GM23338 (cell line): ENCODE measurements at regions not wholly inside any gene's neighbourhood (a gene's known extent, or its start where the extent isn't known, plus 50 kb on each side); places are given as distances from the start of the nearest gene placed in this dataset.

Experiments used
- ATAC-seq: fragments of 200-7000 bp; cut with Tn5 transposase; 3 replicates; pipeline ENCODE4 v1.9.1; 2020
- DNase-seq: peaks from one replicate; pipeline ENCODE4 v3.0.0-alpha.2; 2015; ENCODE audit warnings: low spot score
- H2AFZ ChIP-seq: fragments of 200-600 bp; sonication (generic); 2 replicates; pipeline ENCODE4 v1.8.0; 2016; ENCODE audit warnings: antibody characterized with exemption, mild to moderate bottlenecking, moderate library complexity
- H3F3A ChIP-seq: fragments of 200-600 bp; sonication (generic); replicated peaks from 2 replicates; pipeline ENCODE4 v1.8.0; 2017; ENCODE audit warnings: antibody characterized with exemption, mixed run types, low read depth
- H3K27ac ChIP-seq: fragments of 200-600 bp; sonication (generic); 2 replicates; pipeline ENCODE4 v1.6.1; 2016; ENCODE audit warnings: low read depth
- H3K27me3 ChIP-seq: fragments of 200-600 bp; sonication (generic); 2 replicates; pipeline ENCODE4 v1.8.0; 2016; ENCODE audit warnings: mild to moderate bottlenecking, mixed run types, moderate library complexity; ENCODE audit not compliant: insufficient read depth
- H3K36me3 ChIP-seq: fragments of 200-600 bp; sonication (generic); 2 replicates; pipeline ENCODE4 v1.8.0; 2016; ENCODE audit warnings: mild to moderate bottlenecking; ENCODE audit not compliant: insufficient read depth
- H3K4me1 ChIP-seq: fragments of 200-600 bp; sonication (generic); 2 replicates; pipeline ENCODE4 v1.8.0; 2016; ENCODE audit warnings: mild to moderate bottlenecking, moderate library complexity; ENCODE audit not compliant: insufficient read depth
- H3K4me2 ChIP-seq: fragments of 200-600 bp; sonication (generic); 2 replicates; pipeline ENCODE4 v1.7.1; 2017; ENCODE audit warnings: mixed run types
- H3K4me3 ChIP-seq: fragments of 200-600 bp; sonication (generic); 2 replicates; pipeline ENCODE4 v1.6.1; 2016; ENCODE audit warnings: mixed run types
- H3K79me2 ChIP-seq: fragments of 200-600 bp; sonication (generic); replicated peaks from 2 replicates; pipeline ENCODE4 v1.8.0; 2017; ENCODE audit warnings: mild to moderate bottlenecking; ENCODE audit not compliant: insufficient read depth
- H3K9me2 ChIP-seq: fragments of 200-600 bp; sonication (generic); 2 replicates; pipeline ENCODE4 v1.8.0; 2017; ENCODE audit not compliant: insufficient read depth
- H4K20me1 ChIP-seq: fragments of 200-600 bp; sonication (generic); replicated peaks from 2 replicates; pipeline ENCODE4 v1.8.0; 2017; ENCODE audit warnings: mild to moderate bottlenecking; ENCODE audit not compliant: insufficient read depth
- H3K27ac Mint-ChIP-seq: 2 replicates; pipeline ENCODE4 v1.8.0; 2020; ENCODE audit warnings: inconsistent platforms, mild to moderate bottlenecking, moderate library complexity, mixed read lengths
- H3K27me3 Mint-ChIP-seq: 3 replicates; pipeline ENCODE4 v1.8.0; 2022; ENCODE audit warnings: low read depth, mild to moderate bottlenecking, moderate library complexity, mixed read lengths, inconsistent platforms; ENCODE audit not compliant: insufficient read depth, poor library complexity
- H3K36me3 Mint-ChIP-seq: 3 replicates; pipeline ENCODE4 v1.8.0; 2021; ENCODE audit warnings: low read depth, mild to moderate bottlenecking, inconsistent platforms, moderate library complexity, mixed read lengths
- H3K4me1 Mint-ChIP-seq: 3 replicates; pipeline ENCODE4 v1.8.0; 2020; ENCODE audit warnings: mild to moderate bottlenecking, inconsistent platforms, mixed read lengths
- H3K4me3 Mint-ChIP-seq: 3 replicates; pipeline ENCODE4 v1.8.0; 2021; ENCODE audit warnings: moderate library complexity, mild to moderate bottlenecking, inconsistent platforms, mixed read lengths
- H3K9me3 Mint-ChIP-seq: 3 replicates; pipeline ENCODE4 v1.8.0; 2020; ENCODE audit warnings: moderate library complexity, mild to moderate bottlenecking, inconsistent platforms, mixed read lengths
- TF ChIP-seq, protein P1 (sequence below): fragments of 250-450 bp; sonication (Bioruptor Pico); IDR thresholded peaks from 2 replicates; pipeline ENCODE4 v1.5.0; 2020; ENCODE audit warnings: mild to moderate bottlenecking, moderate library complexity
- TF ChIP-seq, protein P2 (sequence below): IDR thresholded peaks from one replicate; pipeline ENCODE4 v1.6.1; 2018; ENCODE audit warnings: antibody characterized with exemption; ENCODE audit not compliant: unreplicated experiment

DNA sequence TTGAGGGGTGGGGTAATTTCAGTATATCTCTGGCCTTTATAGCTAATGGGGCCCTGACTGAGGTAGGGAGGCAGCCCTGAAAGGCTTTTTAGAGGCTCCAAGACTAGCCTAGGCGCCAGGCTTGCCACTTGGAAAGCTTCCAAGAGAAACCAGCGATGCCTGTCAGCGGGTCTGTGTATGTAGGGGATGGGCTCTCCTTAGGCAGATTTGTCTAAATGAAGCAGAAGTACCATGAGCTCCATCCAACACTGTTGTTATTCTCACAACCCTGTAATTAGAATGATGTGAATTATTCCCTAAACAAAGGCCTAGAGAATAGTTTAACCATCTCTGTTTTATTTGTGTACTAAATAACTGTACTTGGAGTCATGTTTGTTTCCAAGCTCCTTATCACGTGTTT lies 138.1 kb downstream of the B3GNT2 start:
- no peak overlapping the region for H3K4me3 ChIP-seq
- no peaks in the 10 kb centered on the region for H3K79me2 ChIP-seq
- H4K20me1 ChIP-seq = no peaks in the 10 kb centered on the region
- no peaks in the 10 kb centered on the region for H3K36me3 ChIP-seq
- peak overlapping the region; percentile 42 for H3K27ac ChIP-seq
- ATAC-seq = no peak
- 0 out of 2 replicates have a peak overlapping the region, but pooled peaks have one; percentile 21 for H2AFZ ChIP-seq
- Mint-ChIP-seq H3K36me3 (peaks cover 10% of the 10 kb centered on the region), H3K4me1 (peaks cover 23% of the 10 kb centered on the region), H3K4me3 (no peak overlapping the region), H3K27me3 (peaks cover 4% of the 10 kb centered on the region), H3K27ac (no peak overlapping the region), H3K9me3 (peaks cover 8% of the 10 kb centered on the region)
- no peaks in the 10 kb centered on the region for H3F3A ChIP-seq
- H3K4me1 ChIP-seq = peaks cover 34% of the 10 kb centered on the region
- no peak for DNase-seq
- TF ChIP-seq, protein P1, sequence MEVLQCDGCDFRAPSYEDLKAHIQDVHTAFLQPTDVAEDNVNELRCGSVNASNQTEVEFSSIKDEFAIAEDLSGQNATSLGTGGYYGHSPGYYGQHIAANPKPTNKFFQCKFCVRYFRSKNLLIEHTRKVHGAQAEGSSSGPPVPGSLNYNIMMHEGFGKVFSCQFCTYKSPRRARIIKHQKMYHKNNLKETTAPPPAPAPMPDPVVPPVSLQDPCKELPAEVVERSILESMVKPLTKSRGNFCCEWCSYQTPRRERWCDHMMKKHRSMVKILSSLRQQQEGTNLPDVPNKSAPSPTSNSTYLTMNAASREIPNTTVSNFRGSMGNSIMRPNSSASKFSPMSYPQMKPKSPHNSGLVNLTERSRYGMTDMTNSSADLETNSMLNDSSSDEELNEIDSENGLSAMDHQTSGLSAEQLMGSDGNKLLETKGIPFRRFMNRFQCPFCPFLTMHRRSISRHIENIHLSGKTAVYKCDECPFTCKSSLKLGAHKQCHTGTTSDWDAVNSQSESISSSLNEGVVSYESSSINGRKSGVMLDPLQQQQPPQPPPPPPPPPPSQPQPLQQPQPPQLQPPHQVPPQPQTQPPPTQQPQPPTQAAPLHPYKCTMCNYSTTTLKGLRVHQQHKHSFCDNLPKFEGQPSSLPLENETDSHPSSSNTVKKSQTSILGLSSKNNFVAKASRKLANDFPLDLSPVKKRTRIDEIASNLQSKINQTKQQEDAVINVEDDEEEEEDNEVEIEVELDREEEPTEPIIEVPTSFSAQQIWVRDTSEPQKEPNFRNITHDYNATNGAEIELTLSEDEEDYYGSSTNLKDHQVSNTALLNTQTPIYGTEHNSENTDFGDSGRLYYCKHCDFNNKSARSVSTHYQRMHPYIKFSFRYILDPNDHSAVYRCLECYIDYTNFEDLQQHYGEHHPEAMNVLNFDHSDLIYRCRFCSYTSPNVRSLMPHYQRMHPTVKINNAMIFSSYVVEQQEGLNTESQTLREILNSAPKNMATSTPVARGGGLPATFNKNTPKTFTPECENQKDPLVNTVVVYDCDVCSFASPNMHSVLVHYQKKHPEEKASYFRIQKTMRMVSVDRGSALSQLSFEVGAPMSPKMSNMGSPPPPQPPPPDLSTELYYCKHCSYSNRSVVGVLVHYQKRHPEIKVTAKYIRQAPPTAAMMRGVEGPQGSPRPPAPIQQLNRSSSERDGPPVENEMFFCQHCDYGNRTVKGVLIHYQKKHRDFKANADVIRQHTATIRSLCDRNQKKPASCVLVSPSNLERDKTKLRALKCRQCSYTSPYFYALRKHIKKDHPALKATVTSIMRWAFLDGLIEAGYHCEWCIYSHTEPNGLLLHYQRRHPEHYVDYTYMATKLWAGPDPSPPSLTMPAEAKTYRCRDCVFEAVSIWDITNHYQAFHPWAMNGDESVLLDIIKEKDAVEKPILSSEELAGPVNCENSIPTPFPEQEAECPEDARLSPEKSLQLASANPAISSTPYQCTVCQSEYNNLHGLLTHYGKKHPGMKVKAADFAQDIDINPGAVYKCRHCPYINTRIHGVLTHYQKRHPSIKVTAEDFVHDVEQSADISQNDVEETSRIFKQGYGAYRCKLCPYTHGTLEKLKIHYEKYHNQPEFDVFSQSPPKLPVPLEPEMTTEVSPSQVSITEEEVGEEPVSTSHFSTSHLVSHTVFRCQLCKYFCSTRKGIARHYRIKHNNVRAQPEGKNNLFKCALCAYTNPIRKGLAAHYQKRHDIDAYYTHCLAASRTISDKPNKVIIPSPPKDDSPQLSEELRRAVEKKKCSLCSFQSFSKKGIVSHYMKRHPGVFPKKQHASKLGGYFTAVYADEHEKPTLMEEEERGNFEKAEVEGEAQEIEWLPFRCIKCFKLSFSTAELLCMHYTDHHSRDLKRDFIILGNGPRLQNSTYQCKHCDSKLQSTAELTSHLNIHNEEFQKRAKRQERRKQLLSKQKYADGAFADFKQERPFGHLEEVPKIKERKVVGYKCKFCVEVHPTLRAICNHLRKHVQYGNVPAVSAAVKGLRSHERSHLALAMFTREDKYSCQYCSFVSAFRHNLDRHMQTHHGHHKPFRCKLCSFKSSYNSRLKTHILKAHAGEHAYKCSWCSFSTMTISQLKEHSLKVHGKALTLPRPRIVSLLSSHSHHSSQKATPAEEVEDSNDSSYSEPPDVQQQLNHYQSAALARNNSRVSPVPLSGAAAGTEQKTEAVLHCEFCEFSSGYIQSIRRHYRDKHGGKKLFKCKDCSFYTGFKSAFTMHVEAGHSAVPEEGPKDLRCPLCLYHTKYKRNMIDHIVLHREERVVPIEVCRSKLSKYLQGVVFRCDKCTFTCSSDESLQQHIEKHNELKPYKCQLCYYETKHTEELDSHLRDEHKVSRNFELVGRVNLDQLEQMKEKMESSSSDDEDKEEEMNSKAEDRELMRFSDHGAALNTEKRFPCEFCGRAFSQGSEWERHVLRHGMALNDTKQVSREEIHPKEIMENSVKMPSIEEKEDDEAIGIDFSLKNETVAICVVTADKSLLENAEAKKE (CRISPR knock-in tag) = no peak
- TF ChIP-seq, protein P2, sequence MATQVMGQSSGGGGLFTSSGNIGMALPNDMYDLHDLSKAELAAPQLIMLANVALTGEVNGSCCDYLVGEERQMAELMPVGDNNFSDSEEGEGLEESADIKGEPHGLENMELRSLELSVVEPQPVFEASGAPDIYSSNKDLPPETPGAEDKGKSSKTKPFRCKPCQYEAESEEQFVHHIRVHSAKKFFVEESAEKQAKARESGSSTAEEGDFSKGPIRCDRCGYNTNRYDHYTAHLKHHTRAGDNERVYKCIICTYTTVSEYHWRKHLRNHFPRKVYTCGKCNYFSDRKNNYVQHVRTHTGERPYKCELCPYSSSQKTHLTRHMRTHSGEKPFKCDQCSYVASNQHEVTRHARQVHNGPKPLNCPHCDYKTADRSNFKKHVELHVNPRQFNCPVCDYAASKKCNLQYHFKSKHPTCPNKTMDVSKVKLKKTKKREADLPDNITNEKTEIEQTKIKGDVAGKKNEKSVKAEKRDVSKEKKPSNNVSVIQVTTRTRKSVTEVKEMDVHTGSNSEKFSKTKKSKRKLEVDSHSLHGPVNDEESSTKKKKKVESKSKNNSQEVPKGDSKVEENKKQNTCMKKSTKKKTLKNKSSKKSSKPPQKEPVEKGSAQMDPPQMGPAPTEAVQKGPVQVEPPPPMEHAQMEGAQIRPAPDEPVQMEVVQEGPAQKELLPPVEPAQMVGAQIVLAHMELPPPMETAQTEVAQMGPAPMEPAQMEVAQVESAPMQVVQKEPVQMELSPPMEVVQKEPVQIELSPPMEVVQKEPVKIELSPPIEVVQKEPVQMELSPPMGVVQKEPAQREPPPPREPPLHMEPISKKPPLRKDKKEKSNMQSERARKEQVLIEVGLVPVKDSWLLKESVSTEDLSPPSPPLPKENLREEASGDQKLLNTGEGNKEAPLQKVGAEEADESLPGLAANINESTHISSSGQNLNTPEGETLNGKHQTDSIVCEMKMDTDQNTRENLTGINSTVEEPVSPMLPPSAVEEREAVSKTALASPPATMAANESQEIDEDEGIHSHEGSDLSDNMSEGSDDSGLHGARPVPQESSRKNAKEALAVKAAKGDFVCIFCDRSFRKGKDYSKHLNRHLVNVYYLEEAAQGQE = no peak
- H3K27me3 ChIP-seq = no peaks in the 10 kb centered on the region
- no peaks in the 10 kb centered on the region for H3K9me2 ChIP-seq
- no peak overlapping the region for H3K4me2 ChIP-seq
